GM19324 (cell line): ENCODE measurements at regions not wholly inside any gene's neighbourhood (a gene's known extent, or its start where the extent isn't known, plus 50 kb on each side); places are given as distances from the start of the nearest gene placed in this dataset.
"Not testable (repeated sequence)": the region's sequence is repeated elsewhere in the genome, so short reads cannot be mapped to it uniquely, and the experiment has no call there.

Experiments used
- ATAC-seq: cut with Tn5 transposase; IDR thresholded peaks from one replicate; pipeline ENCODE4 v1.9.1; 2021; ENCODE audit warnings: mild to moderate bottlenecking, moderate library complexity; ENCODE audit not compliant: unreplicated experiment, low FRiP score

DNA sequence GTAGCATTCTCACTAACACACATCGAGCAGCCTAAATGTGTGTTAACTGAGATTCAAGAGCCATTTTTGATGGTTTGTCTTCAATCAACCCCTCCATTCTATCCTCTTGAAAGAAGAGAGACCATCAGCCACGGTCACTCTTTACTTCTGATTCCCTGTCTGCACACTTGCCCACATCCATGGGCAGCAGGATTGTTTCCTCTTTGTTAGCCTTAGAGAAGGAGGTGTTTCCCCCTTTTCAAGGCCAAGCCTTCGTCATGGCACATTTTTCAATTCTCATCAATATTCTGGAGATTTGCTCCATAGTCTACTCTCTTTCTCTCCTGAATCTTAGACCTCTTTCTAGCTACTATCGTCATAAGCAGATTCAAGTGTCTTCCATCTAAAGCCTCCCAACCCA is 522.4 kb upstream of the NAALADL2 start:
- no peak for ATAC-seq

DNA sequence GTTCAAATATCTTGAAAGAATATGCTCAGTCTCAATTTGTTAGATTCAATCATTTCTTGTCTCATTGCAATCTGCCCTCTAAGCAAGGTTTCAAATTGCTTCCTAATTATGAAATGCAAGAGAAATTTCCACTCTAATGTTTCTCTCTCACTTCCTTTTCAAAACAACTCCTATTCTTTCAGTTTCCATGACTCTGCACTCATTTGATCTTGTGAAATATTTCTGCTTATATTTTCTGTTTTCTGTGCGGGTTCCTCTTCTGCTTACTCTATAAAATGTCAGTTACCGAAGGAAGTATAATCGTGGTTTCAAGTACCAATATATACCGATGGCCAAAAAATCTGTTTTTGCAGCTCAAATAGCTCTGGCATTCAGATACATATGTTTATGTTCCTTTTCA is 521.9 kb upstream of the NAALADL2 start:
- ATAC-seq: no peak

DNA sequence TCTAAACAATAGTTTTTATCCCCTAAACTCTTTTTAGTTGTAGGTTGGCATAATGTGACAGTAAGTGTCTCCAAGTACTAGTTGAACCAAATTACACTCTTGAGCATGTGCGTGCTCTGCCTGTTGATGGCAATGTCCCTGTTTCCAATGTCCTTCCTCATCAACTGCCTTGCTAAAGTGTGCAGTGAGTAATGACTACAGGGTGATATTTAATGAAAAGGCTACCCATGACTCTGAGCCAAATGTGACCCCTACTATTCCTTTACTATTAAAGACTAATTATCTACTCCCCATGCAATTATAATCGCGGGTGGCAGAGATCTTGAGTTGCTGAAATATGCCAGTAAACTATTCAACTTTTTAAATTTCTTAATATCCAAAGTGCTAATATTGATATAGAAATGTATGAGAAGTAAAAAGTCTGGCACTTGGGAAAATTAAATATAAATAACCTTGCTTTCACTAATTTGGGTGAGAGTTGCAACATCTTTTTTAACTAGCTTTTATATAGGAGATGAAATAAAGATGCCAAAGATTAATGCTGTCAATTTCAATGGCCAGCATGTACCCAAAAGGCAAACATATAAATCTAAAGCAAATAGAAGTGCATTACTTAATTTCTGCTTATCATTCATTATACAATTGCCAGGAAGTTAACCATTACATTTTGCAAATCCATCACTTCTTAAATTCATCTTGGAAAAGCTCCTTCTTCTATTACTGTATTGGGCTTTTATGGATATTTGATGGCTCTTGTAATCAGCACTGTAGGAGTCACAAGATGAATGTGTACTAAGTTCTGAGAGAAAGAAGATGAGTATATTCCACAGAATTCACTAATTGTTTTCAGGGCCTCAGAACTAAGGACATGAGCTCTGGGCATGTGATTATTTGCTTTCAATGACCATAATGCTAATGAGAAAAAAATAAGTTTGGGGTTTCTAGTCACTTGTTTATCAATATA is 518.2 kb upstream of the NAALADL2 start:
- no peak for ATAC-seq

DNA sequence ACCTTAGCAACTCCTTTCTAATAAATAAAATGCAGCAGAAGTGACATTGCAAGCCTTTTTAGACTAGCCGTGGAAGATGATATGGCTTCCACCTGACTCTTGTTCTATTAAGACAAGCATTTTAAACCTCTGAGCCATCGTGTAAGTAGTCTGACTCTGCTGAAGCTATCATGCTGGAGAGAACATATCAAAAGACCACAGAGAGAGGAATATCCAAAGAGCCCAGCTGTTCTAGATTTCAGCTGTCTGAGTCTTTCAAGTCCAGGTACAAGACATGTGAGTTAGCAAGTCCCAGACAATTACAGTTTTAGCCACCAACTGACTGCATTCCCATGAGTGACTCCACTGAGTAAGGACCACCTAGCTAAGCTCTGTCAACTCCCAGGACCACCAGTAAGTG is 517.0 kb upstream of the NAALADL2 start:
- ATAC-seq: no peak

DNA sequence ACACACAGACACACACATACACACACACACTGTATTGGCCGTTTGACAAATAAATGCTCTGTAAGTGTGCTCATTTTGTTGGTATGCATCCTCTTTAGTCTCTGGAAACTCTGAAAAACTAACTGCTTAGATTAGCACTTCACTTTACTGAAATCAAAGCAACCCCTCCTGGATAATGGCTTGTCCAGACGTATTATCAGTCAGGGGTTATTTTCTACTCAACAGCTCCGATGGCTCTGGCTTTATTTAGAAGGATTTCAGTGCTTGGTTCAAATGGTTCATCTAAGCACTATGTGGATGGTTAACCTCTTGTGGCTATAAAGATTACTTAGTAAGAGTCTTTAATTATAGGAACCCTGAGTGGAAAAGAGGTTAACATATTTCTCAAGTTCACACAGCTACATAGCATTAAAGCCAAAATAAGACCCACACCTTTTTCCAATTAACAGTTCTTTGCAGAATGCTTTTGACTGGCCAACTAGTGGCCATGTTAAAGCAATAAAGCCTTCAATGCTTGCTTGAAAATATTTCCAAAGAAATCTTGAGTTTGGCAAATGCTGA is 516.1 kb upstream of the NAALADL2 start:
- no peak for ATAC-seq

DNA sequence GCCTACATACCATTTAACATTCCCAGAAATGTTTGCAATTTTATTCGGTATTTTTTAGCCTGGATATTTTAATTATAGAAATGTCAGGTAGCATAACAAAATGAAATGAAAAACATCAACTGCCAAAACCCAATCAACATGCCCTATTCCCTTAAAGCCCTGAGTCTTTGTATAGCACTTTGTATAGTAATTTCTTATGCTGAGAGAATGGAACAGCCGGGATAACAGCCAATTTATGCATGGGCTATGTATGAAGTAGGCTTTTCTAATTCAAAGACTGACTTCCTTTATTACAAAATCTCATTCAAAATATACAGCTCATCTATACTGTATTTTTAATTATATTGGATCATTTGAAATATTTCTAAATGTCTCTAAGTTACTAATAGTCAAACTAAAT is 513.0 kb upstream of the NAALADL2 start:
- no peak for ATAC-seq

DNA sequence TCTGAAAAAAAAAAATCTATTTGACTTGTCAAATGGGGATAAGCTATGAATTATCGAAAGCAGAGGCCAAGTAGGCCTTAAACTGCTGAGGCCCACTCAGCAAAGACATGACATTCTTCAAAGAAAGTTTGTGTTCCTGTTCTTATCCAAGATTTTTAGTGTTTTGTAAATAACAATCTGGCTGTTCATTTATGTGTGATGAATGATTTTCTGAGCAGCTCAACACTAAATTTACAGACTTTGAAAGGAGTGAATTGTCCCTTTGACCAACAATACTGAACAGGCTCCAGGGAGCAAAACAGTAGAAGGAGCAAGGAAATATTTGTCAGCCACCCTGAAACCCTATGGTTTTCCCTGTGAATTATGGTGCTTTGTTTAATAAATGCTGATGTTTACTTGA is 512.6 kb upstream of the NAALADL2 start:
- ATAC-seq: no peak

DNA sequence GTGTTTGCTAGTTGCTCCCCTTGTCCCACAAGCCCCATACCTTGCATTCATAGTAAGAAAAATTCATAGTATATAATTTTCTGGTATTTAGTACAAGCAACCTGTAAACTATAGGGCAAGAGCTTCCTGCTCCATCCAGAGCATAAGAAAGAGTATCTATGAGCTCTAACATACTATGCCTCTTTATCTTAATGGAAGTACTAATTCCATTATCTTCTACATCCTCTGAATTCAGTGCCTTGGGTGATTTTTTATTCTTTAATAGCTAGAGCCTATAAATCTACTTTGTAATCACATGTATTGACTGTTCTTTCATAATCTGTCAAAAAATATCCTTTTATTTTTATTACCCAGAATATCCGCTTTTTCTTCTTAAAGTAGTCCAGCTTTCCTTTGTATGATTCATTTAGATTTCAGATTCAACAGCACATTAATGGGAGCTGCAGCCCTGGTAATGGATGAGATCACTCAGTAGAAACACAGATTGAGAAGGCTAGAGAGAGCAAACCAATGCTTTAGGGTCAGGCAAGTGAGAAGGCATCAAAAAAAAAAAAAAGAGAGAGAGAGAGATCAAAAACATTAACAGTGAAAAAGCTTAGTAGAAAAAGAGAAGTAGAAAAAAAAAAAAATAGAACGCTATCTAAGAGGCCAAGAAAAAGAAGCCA is 511.5 kb upstream of the NAALADL2 start:
- ATAC-seq: no peak

DNA sequence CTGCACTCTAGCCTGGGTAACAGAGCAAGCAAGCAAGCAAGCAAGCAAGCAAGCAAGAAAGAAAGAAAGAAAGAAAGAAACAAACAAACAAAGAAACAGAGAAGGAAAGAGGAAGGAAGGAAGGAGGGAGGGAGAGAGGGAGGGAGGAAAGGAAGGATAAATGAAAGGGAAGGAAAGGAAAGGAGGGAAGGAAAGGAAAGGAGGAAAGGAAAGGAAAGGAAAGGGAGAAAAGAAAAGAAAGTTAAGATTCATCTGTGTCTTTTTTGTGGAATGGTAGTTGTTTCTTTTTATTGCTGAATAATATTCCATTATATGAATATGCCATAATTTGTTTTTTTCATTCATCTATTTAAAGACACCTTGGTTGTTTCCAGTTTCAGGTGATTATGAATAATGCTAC is 506.9 kb upstream of the NAALADL2 start:
- no peak for ATAC-seq

DNA sequence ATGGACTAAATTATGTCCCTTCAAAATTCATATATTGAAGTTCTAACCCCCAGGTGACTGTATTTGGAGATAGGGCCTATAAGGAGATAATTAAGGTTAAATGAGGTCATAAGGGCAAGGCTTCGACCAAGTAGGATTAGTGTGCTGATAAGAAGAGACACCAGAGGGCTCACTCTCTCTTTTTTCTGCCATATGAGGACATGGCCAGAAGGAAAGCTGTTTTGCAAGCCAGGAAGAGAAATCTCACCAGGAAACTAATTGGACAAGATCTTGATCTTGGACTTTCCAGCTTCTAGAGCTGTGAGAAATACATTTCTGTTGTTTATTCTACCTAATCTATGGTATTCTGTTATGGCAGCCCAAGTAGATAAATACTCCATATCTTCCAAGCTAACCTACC is 503.6 kb upstream of the NAALADL2 start:
- no peak for ATAC-seq

DNA sequence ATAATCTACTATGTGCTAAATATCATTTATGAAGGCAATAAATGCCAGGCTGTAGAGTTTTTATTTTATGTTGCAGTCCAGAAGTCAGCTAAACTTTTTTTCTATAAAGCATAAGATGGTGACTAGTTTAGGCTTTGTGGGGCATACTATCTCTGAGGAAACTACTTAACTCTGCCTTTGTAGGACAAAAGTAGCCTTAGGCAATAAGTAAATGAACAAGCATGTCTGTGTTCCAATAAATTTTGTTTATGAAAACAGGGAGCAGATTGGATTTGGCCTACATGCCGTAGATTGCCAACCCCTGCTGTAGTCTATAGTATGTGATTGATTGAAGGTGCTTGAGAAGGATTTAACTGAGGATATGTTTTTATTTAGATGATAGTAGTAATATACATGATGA is 502.5 kb upstream of the NAALADL2 start:
- no peak for ATAC-seq

DNA sequence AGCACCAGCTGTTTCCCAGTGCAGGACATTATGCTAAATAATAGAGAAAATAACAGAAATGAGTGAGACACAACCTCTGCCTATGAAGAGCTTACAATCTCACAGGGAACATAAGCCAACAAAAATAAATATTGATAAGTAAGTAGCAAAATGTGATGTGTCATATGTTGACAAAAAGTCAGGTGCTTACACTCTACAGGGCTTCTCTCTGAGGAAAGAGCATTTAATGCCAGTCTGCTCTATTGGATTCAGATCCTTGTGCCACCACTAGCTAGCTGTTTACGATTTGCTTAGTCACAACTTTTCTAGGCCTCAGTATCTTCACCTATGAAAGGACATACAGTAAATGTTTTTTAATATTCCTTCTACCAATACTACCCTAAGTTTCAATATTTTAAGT is 500.9 kb upstream of the NAALADL2 start:
- ATAC-seq: no peak

DNA sequence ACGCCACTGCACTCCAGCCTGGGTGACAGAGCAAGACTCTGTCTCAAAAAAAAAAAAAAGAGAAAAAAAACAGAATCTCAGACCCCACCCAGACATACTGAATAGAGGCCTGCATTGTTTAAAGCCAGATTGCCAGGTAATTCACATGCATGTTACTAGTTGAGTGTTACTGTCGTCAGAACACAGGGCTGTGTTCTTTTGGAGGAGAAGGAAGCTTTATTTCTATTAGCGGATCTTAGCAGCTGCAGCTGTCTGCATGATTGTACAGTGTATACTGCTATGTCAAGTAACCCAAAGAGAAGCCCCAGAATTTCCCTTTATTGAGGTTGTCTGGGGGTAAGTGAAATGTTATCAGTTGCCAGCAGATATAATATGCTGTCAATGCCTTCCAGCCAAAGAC is 496.6 kb upstream of the NAALADL2 start:
- no peak for ATAC-seq

DNA sequence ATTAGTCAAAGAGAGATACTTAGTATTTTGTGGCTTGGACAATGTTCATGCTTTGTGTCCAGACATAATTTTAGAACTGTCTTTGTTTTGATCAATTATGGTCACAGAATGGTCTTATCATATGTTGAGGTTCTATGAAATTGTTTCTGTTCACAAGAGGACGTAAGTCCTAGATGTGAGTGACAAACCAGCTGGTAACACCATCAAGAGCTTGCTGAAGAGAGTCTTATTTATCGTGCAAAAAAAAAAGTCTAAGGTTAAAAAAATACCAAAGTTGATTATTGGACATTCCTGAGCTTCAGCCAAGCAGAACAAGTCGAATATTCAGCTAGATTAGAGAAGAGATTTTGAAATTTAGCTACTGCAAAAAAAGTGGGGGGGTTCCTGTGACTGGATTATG is 495.9 kb upstream of the NAALADL2 start:
- no peak for ATAC-seq

DNA sequence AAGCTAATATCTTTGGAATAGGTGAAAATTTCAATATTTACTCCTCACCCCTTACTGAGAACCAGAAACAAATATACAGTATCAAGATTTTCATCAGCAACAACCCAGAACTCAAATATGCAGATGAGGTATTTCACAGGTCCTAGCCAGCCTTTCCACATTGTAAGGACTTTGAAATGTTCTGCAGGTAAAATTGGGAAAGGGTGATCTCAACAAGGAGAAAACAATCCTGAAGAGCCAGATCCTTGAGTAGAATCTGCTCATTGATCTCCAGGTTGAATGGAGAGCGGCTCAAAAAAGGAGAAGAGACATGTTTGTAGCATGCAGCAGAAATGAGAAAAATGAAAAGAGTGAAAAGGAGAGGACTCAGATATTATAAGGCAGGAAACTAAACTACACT is 493.3 kb upstream of the NAALADL2 start:
- no peak for ATAC-seq

DNA sequence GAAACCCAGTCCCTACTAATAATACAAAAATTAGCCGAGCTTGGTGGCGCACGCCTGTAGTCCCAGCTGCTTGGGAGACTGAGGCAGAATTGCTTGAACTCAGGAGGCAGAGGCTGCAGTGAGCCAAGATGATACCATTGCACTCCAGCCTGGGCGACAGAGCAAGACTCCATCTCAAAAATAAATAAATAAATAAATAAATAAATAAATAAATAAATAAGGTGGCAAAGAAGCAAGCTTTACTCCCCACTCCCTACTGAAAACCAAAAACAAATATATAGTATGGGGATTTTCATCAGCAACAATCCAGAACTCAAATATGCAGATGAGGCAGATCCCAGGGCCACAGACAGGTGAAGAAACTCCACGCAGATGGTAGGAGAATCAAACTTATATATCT is 492.2 kb upstream of the NAALADL2 start:
- ATAC-seq: not testable (repeated sequence)

DNA sequence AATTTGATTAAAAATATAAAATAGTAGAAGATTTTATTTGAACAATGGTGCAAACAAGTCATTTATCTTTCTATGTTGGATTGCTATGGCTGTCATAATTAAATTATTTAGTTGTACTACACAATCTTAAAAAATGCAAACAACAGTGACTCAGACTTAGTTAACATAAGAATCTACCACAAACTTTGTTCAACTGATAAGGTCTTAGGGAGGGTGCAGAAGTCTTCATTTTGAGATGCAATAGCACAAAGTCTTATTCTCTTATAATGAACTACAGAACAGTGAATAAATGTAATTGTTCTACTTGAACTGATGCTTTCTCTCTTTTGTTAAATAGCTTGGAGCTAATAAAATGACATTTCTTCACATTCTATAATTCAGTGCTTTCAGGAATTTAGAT is 482.8 kb upstream of the NAALADL2 start:
- ATAC-seq: no peak

DNA sequence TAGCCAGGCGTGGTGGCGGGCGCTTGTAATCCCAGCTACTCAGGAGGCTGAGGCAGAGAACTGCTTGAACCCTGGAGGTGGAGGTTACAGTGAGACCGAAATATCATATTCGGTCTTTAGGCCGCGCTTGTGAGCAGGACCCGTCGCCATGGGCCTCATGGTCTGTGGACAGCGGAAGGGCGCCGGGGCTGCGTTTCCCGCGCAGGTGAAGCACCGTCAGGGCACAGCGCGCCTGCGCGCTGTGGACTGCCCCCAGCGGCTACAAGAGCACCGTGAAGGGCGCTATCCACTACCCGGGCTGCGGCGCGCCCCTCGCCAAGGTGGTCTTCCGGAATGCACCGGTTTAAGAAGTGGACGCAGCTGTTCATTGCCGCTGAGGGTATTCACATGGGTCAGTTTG is 482.0 kb upstream of the NAALADL2 start:
- ATAC-seq: no peak

DNA sequence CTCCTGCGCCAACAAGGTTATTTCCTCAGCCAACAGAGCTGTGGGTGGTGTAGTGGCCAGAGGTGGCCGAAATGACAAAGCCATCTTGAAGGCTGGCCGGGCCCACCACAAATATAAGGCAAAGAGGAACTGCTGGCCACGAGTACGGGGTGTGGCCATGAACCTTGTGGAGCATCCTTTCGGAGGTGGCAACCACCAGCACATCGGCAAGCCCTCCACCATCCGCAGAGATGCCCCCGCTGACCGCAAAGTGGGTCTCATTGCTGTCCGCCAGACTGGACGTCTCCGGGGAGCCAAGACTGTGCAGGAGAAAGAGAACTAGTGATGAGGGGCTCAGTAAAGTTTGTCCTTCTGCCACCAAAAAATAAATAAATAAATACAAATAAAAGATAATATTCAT is 481.4 kb upstream of the NAALADL2 start:
- ATAC-seq: no peak

DNA sequence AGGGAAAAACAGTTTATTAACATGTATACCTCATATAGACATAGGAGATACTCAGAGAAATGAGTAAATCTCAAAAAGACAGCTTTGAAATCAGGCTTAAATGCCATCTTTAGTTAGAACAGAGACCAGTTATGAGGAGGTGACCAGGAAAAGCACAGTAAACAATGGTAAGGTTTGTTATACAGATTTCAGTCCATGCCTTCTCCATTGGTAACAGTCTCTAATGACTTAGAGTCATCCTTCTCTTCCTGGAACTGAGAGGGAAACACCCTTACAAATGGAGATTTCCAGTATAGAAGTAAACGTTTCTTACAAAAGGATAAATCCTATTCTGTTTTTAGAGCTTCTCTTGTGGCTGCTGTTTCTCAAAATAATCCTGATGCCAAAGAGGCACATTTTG is 476.3 kb upstream of the NAALADL2 start:
- ATAC-seq: no peak

DNA sequence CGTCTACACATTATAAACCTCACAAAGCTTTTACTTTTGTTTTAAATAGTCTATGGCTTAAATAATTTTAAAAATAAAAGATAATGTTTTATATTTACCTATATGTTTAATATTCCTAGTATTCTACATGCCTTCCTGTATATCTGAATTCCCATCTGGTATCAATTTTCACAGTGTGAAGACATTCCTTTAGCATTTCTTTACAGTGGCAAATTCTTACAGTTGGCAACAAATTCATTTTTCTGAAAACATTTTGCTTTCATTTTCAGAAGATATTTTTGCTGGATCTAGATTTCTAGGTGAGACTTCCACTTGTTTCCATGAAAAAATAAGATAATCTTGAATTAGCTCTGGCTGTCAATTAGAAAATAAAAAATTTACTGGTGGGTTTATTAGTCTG is 471.4 kb upstream of the NAALADL2 start:
- no peak for ATAC-seq

DNA sequence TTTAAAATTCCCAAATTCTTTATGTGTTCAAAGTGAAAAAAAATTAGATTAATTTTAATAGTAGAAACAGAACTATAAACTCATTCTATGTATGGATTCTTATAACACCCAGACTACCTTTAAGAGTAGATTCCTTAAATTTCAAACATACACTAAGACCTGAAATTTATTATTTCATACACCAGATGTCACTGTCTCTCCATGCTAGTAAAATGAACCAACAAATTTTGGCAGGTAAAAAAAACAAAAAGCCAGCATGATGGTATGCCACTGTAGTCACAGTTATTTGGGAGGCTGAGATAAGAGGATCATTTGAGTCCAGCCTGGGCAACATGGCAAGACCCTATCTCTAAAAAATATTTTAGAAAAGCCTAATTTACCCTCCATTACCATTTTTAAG is 461.3 kb upstream of the NAALADL2 start:
- ATAC-seq: no peak
